ENCODE measurements at regions not wholly inside any gene's neighbourhood (a gene's known extent, or its start where the extent isn't known, plus 50 kb on each side); places are given as distances from the start of the nearest gene placed in this dataset.

DNA sequence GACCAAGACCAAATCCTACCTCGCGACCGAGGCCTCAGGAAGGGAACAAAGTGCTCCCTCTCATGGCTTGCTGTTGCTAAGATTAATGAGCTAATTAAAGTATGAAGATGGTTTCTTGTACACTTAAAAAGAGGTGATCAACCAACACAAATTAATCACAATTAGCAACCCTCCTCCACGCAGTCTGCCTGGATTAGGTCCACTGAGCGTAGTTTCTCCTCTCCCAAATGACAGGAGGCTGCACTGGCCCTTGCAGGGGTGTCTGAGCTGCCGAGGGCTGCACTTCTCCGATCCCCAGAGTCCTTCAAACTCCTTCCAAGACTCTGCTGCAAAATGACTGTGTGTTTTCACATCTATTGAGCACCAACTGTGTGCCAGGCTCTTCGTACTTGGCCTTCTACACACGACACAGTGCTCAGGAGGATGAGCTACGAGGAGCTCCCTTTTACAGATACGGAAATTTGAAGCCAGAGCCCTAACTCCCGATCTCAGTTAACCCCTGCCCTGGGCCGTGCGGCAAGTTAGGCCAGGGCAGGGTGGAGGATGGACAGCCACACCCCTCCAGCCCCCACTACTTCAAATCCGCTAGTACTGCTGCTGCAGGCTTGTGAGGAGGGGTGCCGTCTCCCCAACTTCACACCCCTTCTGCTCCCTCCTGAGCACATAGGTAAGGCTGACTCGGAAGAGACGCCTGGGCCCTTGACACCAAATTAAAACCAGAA lies 101.0 kb upstream of the LINGO1 start:
- Histone ChIP-seq H3K27me3 (no peaks in the 10 kb centered on the region), H3K4me1 (peaks cover 2% of the 10 kb centered on the region; the same call in 1 of the 2 replicates), H3K36me3 (no peaks in the 10 kb centered on the region), H3K4me3 (ENCODE audit: low read depth, low read length) (no peak overlapping the region), H3K9me3 (no peaks in the 10 kb centered on the region)
- no peak for DNase-seq
- TF ChIP-seq CTCF (IDR thresholded peaks at IDR 0.05; ENCODE audit: low read depth, low read length): no peak

DNA sequence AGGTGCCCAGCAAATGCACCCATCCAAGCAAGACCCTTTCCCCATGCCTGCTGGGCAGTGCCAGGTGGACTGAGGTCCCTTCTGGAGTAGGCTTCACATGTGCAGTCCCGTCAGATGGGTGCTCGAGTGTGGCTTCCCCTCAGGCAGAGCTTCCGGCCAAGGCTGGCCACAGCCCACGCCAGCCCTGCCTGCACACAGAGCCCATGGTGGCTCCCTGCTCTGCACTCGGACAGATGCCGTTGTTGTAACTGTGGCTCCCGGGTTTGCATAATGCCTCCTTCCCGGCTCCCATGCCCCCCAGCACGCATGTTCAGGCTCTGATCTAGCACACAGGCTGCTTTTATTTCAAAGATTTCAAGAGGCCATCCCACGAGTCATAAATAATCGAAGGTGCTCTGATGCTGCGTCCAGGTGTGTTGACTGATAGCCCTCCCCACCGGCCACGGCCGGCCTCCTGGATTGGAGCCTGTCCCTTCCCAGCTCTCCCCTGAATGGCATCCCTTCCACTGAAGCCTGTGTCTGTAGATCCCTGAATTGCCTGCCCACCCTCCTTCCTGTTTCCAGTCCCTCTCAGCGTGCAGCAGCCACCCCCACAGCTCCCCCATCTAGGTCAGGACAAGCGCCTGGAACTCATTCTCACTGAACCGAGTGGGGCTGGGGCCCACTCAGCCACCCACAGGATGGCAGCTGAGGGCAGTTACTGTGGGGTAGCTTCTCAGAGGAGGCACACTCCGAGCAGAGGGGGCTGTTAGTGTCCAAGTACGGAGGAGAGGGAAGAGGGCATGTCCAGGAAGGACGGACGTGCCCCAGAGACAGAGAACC lies 100.0 kb upstream of the LINGO1 start:
- Histone ChIP-seq H3K4me1 (no peaks in the 10 kb centered on the region), H3K4me3 (ENCODE audit: low read depth, low read length) (no peak overlapping the region), H3K36me3 (no peaks in the 10 kb centered on the region), H3K9me3 (no peaks in the 10 kb centered on the region), H3K27me3 (no peaks in the 10 kb centered on the region)
- no peak for DNase-seq
- no peak for TF ChIP-seq CTCF (IDR thresholded peaks at IDR 0.05; ENCODE audit: low read depth, low read length)

- no peaks in the 10 kb centered on the region for H3K9me3 ChIP-seq
- no peak for TF ChIP-seq CTCF (IDR thresholded peaks at IDR 0.05; ENCODE audit: low read depth, low read length)
- no peaks in the 10 kb centered on the region for H3K27me3 ChIP-seq
- H3K4me1 ChIP-seq: no peaks in the 10 kb centered on the region
- no peak for DNase-seq
- H3K4me3 ChIP-seq (ENCODE audit: low read depth, low read length): no peak overlapping the region
- no peaks in the 10 kb centered on the region for H3K36me3 ChIP-seq
These were observed 99.2 kb upstream of the LINGO1 start for GRCh38 chr15:77731945-77732344.

DNA sequence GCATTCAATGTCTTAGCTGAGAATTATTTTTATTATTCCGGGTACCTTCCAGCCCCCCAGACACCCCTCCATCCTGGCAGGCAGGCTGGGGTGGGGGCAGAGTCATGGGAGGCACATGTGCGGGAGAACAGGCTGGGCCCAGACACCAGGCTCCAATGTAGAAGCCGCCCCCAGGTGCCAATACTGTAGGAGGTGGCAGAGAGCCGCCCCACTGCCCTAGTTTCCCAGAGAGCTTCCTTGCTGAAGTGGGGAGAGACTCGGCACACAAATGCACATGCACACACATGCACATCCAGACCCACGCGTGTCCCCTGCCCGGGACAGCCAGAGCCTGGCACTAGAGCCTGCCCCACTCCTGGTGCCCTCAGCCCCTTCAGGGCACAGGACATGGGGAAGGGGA lies 98.4 kb upstream of the LINGO1 start:
- no peak for DNase-seq
- no peaks in the 10 kb centered on the region for H3K36me3 ChIP-seq
- H3K4me3 ChIP-seq (ENCODE audit: low read depth, low read length): no peak overlapping the region
- TF ChIP-seq CTCF (IDR thresholded peaks at IDR 0.05; ENCODE audit: low read depth, low read length): no peak
- no peaks in the 10 kb centered on the region for H3K27me3 ChIP-seq
- H3K9me3 ChIP-seq: no peaks in the 10 kb centered on the region
- H3K4me1 ChIP-seq: no peaks in the 10 kb centered on the region

GRCh38 chr15:77727635-77728304 lies 95.1 kb upstream of the LINGO1 start:
- no peak overlapping the region for H3K4me3 ChIP-seq (ENCODE audit: low read depth, low read length)
- H3K9me3 ChIP-seq: no peaks in the 10 kb centered on the region
- DNase-seq: no peak
- TF ChIP-seq CTCF (IDR thresholded peaks at IDR 0.05; ENCODE audit: low read depth, low read length): no peak
- H3K4me1 ChIP-seq: no peaks in the 10 kb centered on the region
- no peaks in the 10 kb centered on the region for H3K36me3 ChIP-seq
- no peaks in the 10 kb centered on the region for H3K27me3 ChIP-seq

Measured in BE2C (cell line).